HCT116 (cell line): ENCODE measurements at regions not wholly inside any gene's neighbourhood (a gene's known extent, or its start where the extent isn't known, plus 50 kb on each side); places are given as distances from the start of the nearest gene placed in this dataset.
A peak's percentile ranks its signal among the peaks of the same experiment; 100 is the strongest.
"Not testable (repeated sequence)": the region's sequence is repeated elsewhere in the genome, so short reads cannot be mapped to it uniquely, and the experiment has no call there.

ENCODE experiments used
- ATAC-seq: fragments of 200-7000 bp; cut with Tn5 transposase; 2 replicates; pipeline ENCODE4 v1.9.1; 2020; ENCODE audit warnings: mild to moderate bottlenecking, moderate library complexity
- BruUV-seq: library from RNA; stranded (reverse); fragments of 400-500 nt; replicated peaks from 2 replicates; lab custom pipeline; 2021; lab: Mats Ljungman, UMichigan
- CTCF ChIA-PET: fragments of 300-600 bp; sonication (Branson Sonifier 250); formaldehyde crosslinking; loops from one replicate; lab custom pipeline; 2021; ENCODE audit warnings: antibody characterized with exemption; lab: Charles Lee
- POLR2A ChIA-PET: fragments of 300-600, 350-600 bp; sonication (Branson Sonifier 250); formaldehyde crosslinking; loops from one replicate; lab custom pipeline; 2021; ENCODE audit warnings: antibody characterized with exemption; lab: Charles Lee
- RAD21 ChIA-PET, 2 experiments: fragments of 300-600 bp; sonication (Branson Sonifier 250); formaldehyde crosslinking; loops; one replicate each; lab custom pipeline; 2023; ENCODE audit warnings: low total read pairs in 2 of 2; ENCODE audit not compliant: uncharacterized antibody in 2 of 2, unreplicated experiment in 2 of 2, low non-redundant PET in 1 of 2; lab: Charles Lee
- DNase-seq: peaks from one replicate; pipeline ENCODE4 v3.0.0-alpha.2; 2010; ENCODE audit warnings: low read depth, low spot score
- H2AFZ ChIP-seq: fragments of 200-600 bp; shearing (Covaris generic), sonication (generic); 2 replicates; pipeline ENCODE4 v1.6.1; 2017; ENCODE audit warnings: low read depth, mixed run types, mixed read lengths, antibody characterized with exemption, low read length; ENCODE audit not compliant: poor library complexity, severe bottlenecking
- H3K27ac ChIP-seq: 2 replicates; pipeline ENCODE4 v1.5.1; 2012; ENCODE audit warnings: low read depth, low read length
- H3K27me3 ChIP-seq: fragments of 200-600 bp; sonication (generic); 2 replicates; pipeline ENCODE4 v1.6.1; 2016; ENCODE audit warnings: mixed run types, low read length, mixed read lengths; ENCODE audit not compliant: insufficient read depth
- H3K36me3 ChIP-seq, 2 experiments: fragments of 200-500 bp in 1 of 2; fragments of 200-600 bp in 1 of 2; sonication (Bioruptor generic) in 1 of 2; sonication (generic) in 1 of 2; 2 replicates each; pipeline versions ENCODE4 v1.5.1 to v1.6.1; 2014 to 2016; ENCODE audit warnings: low read length in 2 of 2, inconsistent platforms in 1 of 2, mixed read lengths in 1 of 2, mixed run types in 1 of 2; ENCODE audit not compliant: insufficient read depth in 2 of 2, control insufficient read depth in 1 of 2
- H3K4me1 ChIP-seq, 2 experiments: fragments of 200-600 bp in 1 of 2; sonication (generic) in 1 of 2; 2 replicates each; pipeline versions ENCODE4 v1.5.1 to v1.6.1; 2012 to 2017; ENCODE audit warnings: low read length in 2 of 2, inconsistent platforms in 1 of 2, mild to moderate bottlenecking in 1 of 2, mixed read lengths in 1 of 2, mixed run types in 1 of 2, moderate library complexity in 1 of 2; ENCODE audit not compliant: insufficient read depth in 2 of 2, control insufficient read depth in 1 of 2
- H3K4me2 ChIP-seq: fragments of 200-600 bp; sonication (generic); 2 replicates; pipeline ENCODE4 v1.6.1; 2017; ENCODE audit warnings: mixed run types, low read length, mixed read lengths
- H3K4me3 ChIP-seq, 2 experiments: fragments of 200-600 bp in 1 of 2; sonication (generic) in 1 of 2; replicated peaks in 1 of 2; 2 replicates each; pipeline ENCODE4 v1.5.1; 2011 to 2016; ENCODE audit warnings: low read length in 2 of 2, control low read depth in 1 of 2, low read depth in 1 of 2, mild to moderate bottlenecking in 1 of 2, mixed read lengths in 1 of 2, mixed run types in 1 of 2
- H3K79me2 ChIP-seq: fragments of 200-600 bp; sonication (generic); 2 replicates; pipeline ENCODE4 v1.6.1; 2017; ENCODE audit warnings: mild to moderate bottlenecking, mixed run types, low read length, moderate library complexity, mixed read lengths; ENCODE audit not compliant: insufficient read depth
- H3K9ac ChIP-seq: fragments of 200-600 bp; sonication (generic); 2 replicates; pipeline ENCODE4 v1.6.1; 2016; ENCODE audit warnings: low read length, mixed read lengths
- H3K9me2 ChIP-seq: fragments of 200-600 bp; sonication (generic), shearing (Covaris generic); 2 replicates; pipeline ENCODE4 v1.6.1; 2017; ENCODE audit warnings: mixed run types, mild to moderate bottlenecking, moderate library complexity; ENCODE audit not compliant: insufficient read depth
- H3K9me3 ChIP-seq, 2 experiments: fragments of 200-500 bp in 1 of 2; fragments of 200-600 bp in 1 of 2; sonication (Bioruptor generic) in 1 of 2; sonication (generic) in 1 of 2; 2 replicates each; pipeline ENCODE4 v1.6.1; 2014 to 2017; ENCODE audit warnings: low read length in 2 of 2, mixed read lengths in 2 of 2, inconsistent platforms in 1 of 2, low read depth in 1 of 2, mild to moderate bottlenecking in 1 of 2, mixed run types in 1 of 2, moderate library complexity in 1 of 2; ENCODE audit not compliant: control insufficient read depth in 1 of 2, insufficient read depth in 1 of 2
- H4K20me1 ChIP-seq: fragments of 200-600 bp; sonication (generic), shearing (Covaris generic); 2 replicates; pipeline ENCODE4 v1.6.1; 2017; ENCODE audit warnings: mixed run types, mild to moderate bottlenecking, moderate library complexity; ENCODE audit not compliant: insufficient read depth
- ELF1 ChIP-seq: IDR thresholded peaks from 2 replicates; pipeline ENCODE4 v1.6.1; 2012; ENCODE audit warnings: low read depth, borderline replicate concordance
- FOSL1 ChIP-seq: IDR thresholded peaks from 2 replicates; pipeline ENCODE4 v1.6.1; 2012; ENCODE audit warnings: low read depth
- RAD21 ChIP-seq: IDR thresholded peaks from 2 replicates; pipeline ENCODE4 v1.6.1; 2012; ENCODE audit warnings: low read depth, mild to moderate bottlenecking
- ZNF274 ChIP-seq: fragments of 200-500 bp; sonication (Bioruptor generic); IDR thresholded peaks from 2 replicates; pipeline ENCODE4 v1.6.1; 2014; ENCODE audit warnings: mild to moderate bottlenecking, low read depth, low read length, inconsistent platforms
- intact Hi-C: fragments of 100-400 bp; cut with micrococcal nuclease; formaldehyde crosslinking; loops from 2 replicates; pipeline ENCODE4 v1.10.0; 2022
- TF ChIP-seq, protein P1 (sequence below), 3 experiments: fragments of 200-600 bp in 1 of 3; sonication (generic) in 1 of 3; IDR thresholded peaks in 2 of 3; conservative IDR thresholded peaks in 1 of 3; 2 replicates each; pipeline ENCODE4 v1.5.1; 2012 to 2017; ENCODE audit warnings: low read depth in 2 of 3, low read length in 2 of 3, antibody characterized with exemption in 1 of 3, borderline replicate concordance in 1 of 3, control low read depth in 1 of 3, mild to moderate bottlenecking in 1 of 3, mixed read lengths in 1 of 3, mixed run types in 1 of 3, moderate library complexity in 1 of 3; ENCODE audit not compliant: insufficient read depth in 1 of 3

- ATAC-seq (no peak), DNase-seq (no peak)
- POLR2A ChIA-PET, result no interaction called here
- CTCF ChIA-PET, result no interaction called here
- no peak overlapping the region for H3K4me3 ChIP-seq
- H3K4me1 ChIP-seq, result no peaks in the 10 kb centered on the region
- TF ChIP-seq, protein P1, sequence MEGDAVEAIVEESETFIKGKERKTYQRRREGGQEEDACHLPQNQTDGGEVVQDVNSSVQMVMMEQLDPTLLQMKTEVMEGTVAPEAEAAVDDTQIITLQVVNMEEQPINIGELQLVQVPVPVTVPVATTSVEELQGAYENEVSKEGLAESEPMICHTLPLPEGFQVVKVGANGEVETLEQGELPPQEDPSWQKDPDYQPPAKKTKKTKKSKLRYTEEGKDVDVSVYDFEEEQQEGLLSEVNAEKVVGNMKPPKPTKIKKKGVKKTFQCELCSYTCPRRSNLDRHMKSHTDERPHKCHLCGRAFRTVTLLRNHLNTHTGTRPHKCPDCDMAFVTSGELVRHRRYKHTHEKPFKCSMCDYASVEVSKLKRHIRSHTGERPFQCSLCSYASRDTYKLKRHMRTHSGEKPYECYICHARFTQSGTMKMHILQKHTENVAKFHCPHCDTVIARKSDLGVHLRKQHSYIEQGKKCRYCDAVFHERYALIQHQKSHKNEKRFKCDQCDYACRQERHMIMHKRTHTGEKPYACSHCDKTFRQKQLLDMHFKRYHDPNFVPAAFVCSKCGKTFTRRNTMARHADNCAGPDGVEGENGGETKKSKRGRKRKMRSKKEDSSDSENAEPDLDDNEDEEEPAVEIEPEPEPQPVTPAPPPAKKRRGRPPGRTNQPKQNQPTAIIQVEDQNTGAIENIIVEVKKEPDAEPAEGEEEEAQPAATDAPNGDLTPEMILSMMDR (IDR thresholded peaks at IDR 0.05 in 2 of 3, conservative IDR thresholded peaks at IDR 0.05 in 1 of 3; ENCODE audit: borderline replicate concordance in 1 of 3, insufficient read depth in 1 of 3, low read depth in 2 of 3, low read length in 2 of 3), result no peak
- TF ChIP-seq RAD21, result 0 out of 2 replicates have a peak, but pooled peaks have one; percentile 5
- TF ChIP-seq ZNF274, result no peak
- no peak for TF ChIP-seq ELF1
- TF ChIP-seq FOSL1, result no peak
- no TSS peak for BruUV-seq
- intact Hi-C loops, result no loop called here
- RAD21 ChIA-PET, result no interaction called here
- no peaks in the 10 kb centered on the region for H3K27me3 ChIP-seq
- no peaks in the 10 kb centered on the region for H3K36me3 ChIP-seq
- H3K4me2 ChIP-seq, result no peak overlapping the region
- H2AFZ ChIP-seq, result no peak overlapping the region
- H3K27ac ChIP-seq, result no peak overlapping the region
- H3K9me3 ChIP-seq, result no peaks in the 10 kb centered on the region; a peak in 1 of 4 replicates
- no peak overlapping the region for H3K9ac ChIP-seq
- no peaks in the 10 kb centered on the region for H3K9me2 ChIP-seq
- no peaks in the 10 kb centered on the region for H3K79me2 ChIP-seq
- H4K20me1 ChIP-seq, result no peaks in the 10 kb centered on the region
Observed at GRCh38 chr13:48826039-48826438, 149.7 kb upstream of the FNDC3A start.

- H2AFZ ChIP-seq, H3K27ac ChIP-seq, CTCF ChIA-PET, H3K9me3 ChIP-seq, H3K4me3 ChIP-seq, H3K36me3 ChIP-seq, BruUV-seq, H3K9ac ChIP-seq, DNase-seq, H3K4me1 ChIP-seq, intact Hi-C loops, H3K9me2 ChIP-seq, ATAC-seq, H3K79me2 ChIP-seq, RAD21 ChIA-PET, H3K4me2 ChIP-seq, POLR2A ChIA-PET, H3K27me3 ChIP-seq, H4K20me1 ChIP-seq: not testable (repeated sequence)
Observed at GRCh38 chr13:48826922-48827454, 148.7 kb upstream of the FNDC3A start.
